GM12891 (cell line): ENCODE measurements at regions not wholly inside any gene's neighbourhood (a gene's known extent, or its start where the extent isn't known, plus 50 kb on each side); places are given as distances from the start of the nearest gene placed in this dataset.
A peak's percentile ranks its signal among the peaks of the same experiment; 100 is the strongest.

Experiments used
- DNase-seq: peaks from one replicate; pipeline ENCODE4 v3.0.0; 2011; ENCODE audit warnings: low spot score; ENCODE audit not compliant: insufficient read length
- FAIRE-seq: peaks from 2 replicates; lab custom pipeline; 2011; peaks lifted over from hg19 to GRCh38; lab: Jason Lieb, UNC
- PAX5 ChIP-seq: IDR thresholded peaks from 2 replicates; pipeline ENCODE4 v1.6.1; 2011; ENCODE audit warnings: low read length, moderate library complexity, mild to moderate bottlenecking; ENCODE audit not compliant: insufficient read depth, severe bottlenecking
- POLR2A ChIP-seq: IDR thresholded peaks from 2 replicates; pipeline ENCODE4 v1.6.1; 2011; ENCODE audit warnings: low read depth, low read length, control low read depth
- POLR2AphosphoS5 ChIP-seq: IDR thresholded peaks from 2 replicates; pipeline ENCODE4 v1.6.1; 2011; ENCODE audit warnings: low read depth, low read length, control low read depth
- POU2F2 ChIP-seq: IDR thresholded peaks from 2 replicates; pipeline ENCODE4 v1.6.1; 2011; ENCODE audit warnings: low read depth, mild to moderate bottlenecking, control low read depth, low read length, moderate library complexity
- SPI1 ChIP-seq: IDR thresholded peaks from 2 replicates; pipeline ENCODE4 v1.6.1; 2011; ENCODE audit warnings: low read depth, low read length, control low read depth
- TAF1 ChIP-seq: IDR thresholded peaks from 2 replicates; pipeline ENCODE4 v1.6.1; 2011; ENCODE audit warnings: low read depth, low read length, control low read depth

GRCh38 chr2:168338292-168338691, 90.9 kb upstream of the STK39 start:
- FAIRE-seq (no peak), DNase-seq (no peak)
- TF ChIP-seq SPI1 (0 out of 2 replicates have a peak, but pooled peaks have one; percentile 21), POLR2AphosphoS5 (no peak)

GRCh38 chr2:168338803-168339437, 91.5 kb upstream of the STK39 start:
- no peak for TF ChIP-seq POLR2AphosphoS5
- TF ChIP-seq POLR2A: no peak
- no peak for TF ChIP-seq TAF1
- no peak for TF ChIP-seq POU2F2
- no peak for TF ChIP-seq PAX5
- no peak for TF ChIP-seq SPI1
- FAIRE-seq: no peak

GRCh38 chr2:168340931-168341330, 93.5 kb upstream of the STK39 start:
- TF ChIP-seq POLR2A: no peak
- TF ChIP-seq SPI1: no peak
- no peak for TF ChIP-seq TAF1
- no peak for TF ChIP-seq PAX5
- TF ChIP-seq POLR2AphosphoS5: no peak
- no peak for TF ChIP-seq POU2F2
- DNase-seq (no peak), FAIRE-seq (no peak)

More at GRCh38 chr2:168338803-168339437, 91.5 kb upstream of the STK39 start:
- no peak for DNase-seq

- DNase-seq (no peak), FAIRE-seq (no peak)
- no peak for TF ChIP-seq POLR2AphosphoS5
- no peak for TF ChIP-seq SPI1
- no peak for TF ChIP-seq PAX5
- no peak for TF ChIP-seq POU2F2
- TF ChIP-seq TAF1: no peak
- TF ChIP-seq POLR2A: no peak
Observed at GRCh38 chr2:168343586-168343985, 96.2 kb upstream of the STK39 start.

GRCh38 chr2:168344706-168345105, 97.3 kb upstream of the STK39 start:
- no peak for DNase-seq
- FAIRE-seq: no peak
- TF ChIP-seq POLR2A: no peak
- no peak for TF ChIP-seq TAF1
- no peak for TF ChIP-seq POLR2AphosphoS5
- no peak for TF ChIP-seq PAX5
- no peak for TF ChIP-seq POU2F2
- TF ChIP-seq SPI1: no peak

GRCh38 chr2:168345601-168346000, 98.2 kb upstream of the STK39 start:
- DNase-seq (no peak), FAIRE-seq (no peak)
- TF ChIP-seq TAF1 (no peak), POLR2AphosphoS5 (no peak), POU2F2 (no peak), SPI1 (peak; percentile 23; the same call in 1 of the 2 replicates), POLR2A (no peak), PAX5 (no peak)

GRCh38 chr2:168346725-168347477, 99.5 kb upstream of the STK39 start:
- TF ChIP-seq TAF1 (no peak), POLR2A (no peak), POLR2AphosphoS5 (no peak), PAX5 (no peak), SPI1 (no peak), POU2F2 (no peak)
- FAIRE-seq (no peak), DNase-seq (peak; percentile 42)

GRCh38 chr2:168348076-168348475, 100.7 kb upstream of the STK39 start:
- DNase-seq (no peak), FAIRE-seq (no peak)
- TF ChIP-seq POU2F2 (no peak), TAF1 (no peak), PAX5 (no peak), POLR2A (no peak), POLR2AphosphoS5 (no peak), SPI1 (no peak)

GRCh38 chr2:168350380-168350779, 103.0 kb upstream of the STK39 start:
- FAIRE-seq (no peak), DNase-seq (no peak)

More at GRCh38 chr2:168350380-168350779, 103.0 kb upstream of the STK39 start:
- TF ChIP-seq POU2F2 (no peak), TAF1 (no peak), PAX5 (no peak), POLR2AphosphoS5 (no peak), SPI1 (no peak), POLR2A (no peak)
